CD4-positive, alpha-beta T cell (primary cell): ENCODE measurements at regions not wholly inside any gene's neighbourhood (a gene's known extent, or its start where the extent isn't known, plus 50 kb on each side); places are given as distances from the start of the nearest gene placed in this dataset.

ENCODE experiments used
- ATAC-seq: fragments of 200-7000 bp; cut with Tn5 transposase; one replicate; pipeline ENCODE4 v1.10.0; 2022; ENCODE audit warnings: mild to moderate bottlenecking; ENCODE audit not compliant: poor library complexity
- CTCF ChIA-PET: fragments of 350-600 bp; sonication (Branson Sonifier 250); formaldehyde crosslinking; loops from one replicate; lab custom pipeline; 2021; ENCODE audit warnings: antibody characterized with exemption, inconsistent platforms; lab: Charles Lee
- POLR2A ChIA-PET: fragments of 350-600 bp; sonication (Branson Sonifier 250); formaldehyde crosslinking; loops from one replicate; lab custom pipeline; 2021; ENCODE audit warnings: antibody characterized with exemption, inconsistent platforms; lab: Charles Lee
- DNase-seq, 14 experiments: peaks; one replicate each; pipeline ENCODE4 v3.0.0-alpha.2; 2013 to 2020; ENCODE audit warnings: mixed read lengths in 2 of 14
- H3K27ac ChIP-seq, 2 donors: one replicate each; pipeline versions ENCODE4 v1.5.1 to v1.7.0; 2013; ENCODE audit warnings: low read length in 2 of 2, low read depth in 1 of 2, mild to moderate bottlenecking in 1 of 2
- H3K27me3 ChIP-seq, 2 experiments: 1 replicate in 1 of 2; 2 replicates in 1 of 2; pipeline versions ENCODE4 v1.6.1 to v1.7.0; 2013; ENCODE audit warnings: low read length in 2 of 2, control low read depth in 1 of 2, mild to moderate bottlenecking in 1 of 2, moderate library complexity in 1 of 2; ENCODE audit not compliant: insufficient read depth in 2 of 2, control insufficient read depth in 1 of 2
- H3K36me3 ChIP-seq: one replicate; pipeline ENCODE4 v1.6.1; 2013; ENCODE audit warnings: low read length, control low read depth; ENCODE audit not compliant: insufficient read depth
- H3K4me1 ChIP-seq: one replicate; pipeline ENCODE4 v1.6.1; 2013; ENCODE audit warnings: low read length, control low read depth; ENCODE audit not compliant: insufficient read depth
- H3K4me3 ChIP-seq: one replicate; pipeline ENCODE4 v1.5.1; 2013; ENCODE audit warnings: mild to moderate bottlenecking, low read length, moderate library complexity
- H3K9me3 ChIP-seq, 2 experiments: 1 replicate in 1 of 2; 2 replicates in 1 of 2; pipeline versions ENCODE4 v1.6.1 to v1.7.0; 2013; ENCODE audit warnings: low read length in 2 of 2, mild to moderate bottlenecking in 2 of 2, control low read depth in 1 of 2, moderate library complexity in 1 of 2; ENCODE audit not compliant: control insufficient read depth in 1 of 2, insufficient read depth in 1 of 2
- H3K27ac Mint-ChIP-seq: one replicate; pipeline ENCODE4 v1.8.0; 2020; ENCODE audit warnings: mixed read lengths
- H3K27me3 Mint-ChIP-seq: one replicate; pipeline ENCODE4 v1.8.0; 2021; ENCODE audit warnings: mixed read lengths
- H3K36me3 Mint-ChIP-seq: one replicate; pipeline ENCODE4 v1.8.0; 2021; ENCODE audit warnings: low read depth, mixed read lengths
- H3K4me1 Mint-ChIP-seq: one replicate; pipeline ENCODE4 v1.8.0; 2021; ENCODE audit warnings: low read depth, mixed read lengths
- H3K4me3 Mint-ChIP-seq: one replicate; pipeline ENCODE4 v1.8.0; 2020; ENCODE audit warnings: mild to moderate bottlenecking, mixed read lengths
- H3K9me3 Mint-ChIP-seq: one replicate; pipeline ENCODE4 v1.8.0; 2020; ENCODE audit warnings: mixed read lengths
- intact Hi-C, 2 experiments: fragments of 100-400 bp; cut with DNase I in 1 of 2; cut with micrococcal nuclease in 1 of 2; formaldehyde crosslinking; loops; one replicate each; pipeline versions ENCODE4 v1.15.1 to v1.9.0; 2023 to 2025; cut with DNase I, micrococcal nuclease
- TF ChIP-seq, protein P1 (sequence below): fragments of 200-600 bp; IDR thresholded peaks from one replicate; pipeline ENCODE4 v1.8.0; 2022; ENCODE audit warnings: antibody characterized with exemption, mild to moderate bottlenecking

DNA sequence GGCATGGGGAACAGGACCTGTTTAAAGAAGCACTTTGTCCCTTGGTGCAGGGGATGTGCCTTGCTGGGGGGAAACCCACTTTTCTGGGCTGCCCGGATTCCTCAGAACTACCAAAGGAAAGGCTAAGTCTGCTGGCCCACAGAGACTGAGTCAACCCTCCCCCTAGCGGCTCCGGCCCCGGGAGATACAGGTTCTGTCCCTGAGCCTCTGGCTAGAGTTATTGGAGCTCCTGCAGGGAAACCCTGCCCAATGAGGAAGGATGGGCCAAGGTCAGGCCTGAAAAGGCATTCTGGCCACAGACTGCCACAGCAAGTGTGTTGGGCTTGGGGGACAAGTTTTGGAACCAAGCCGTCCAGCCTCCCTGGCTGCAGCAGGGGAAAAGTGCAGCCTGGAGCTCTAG, 490.9 kb upstream of the ACTRT1 start:
- no peaks in the 10 kb centered on the region for H3K27me3 Mint-ChIP-seq
- Histone ChIP-seq H3K9me3 (peaks cover 0 to 5% of the 10 kb centered on the region in 2 experiments), H3K4me3 (no peak overlapping the region), H3K36me3 (no peaks in the 10 kb centered on the region), H3K27ac (no peak overlapping the region), H3K4me1 (no peaks in the 10 kb centered on the region), H3K27me3 (no peaks in the 10 kb centered on the region)
- H3K4me1 Mint-ChIP-seq, result no peaks in the 10 kb centered on the region
- no peak overlapping the region for H3K4me3 Mint-ChIP-seq
- no peak overlapping the region for H3K27ac Mint-ChIP-seq
- H3K36me3 Mint-ChIP-seq, result no peaks in the 10 kb centered on the region
- TF ChIP-seq, protein P1, sequence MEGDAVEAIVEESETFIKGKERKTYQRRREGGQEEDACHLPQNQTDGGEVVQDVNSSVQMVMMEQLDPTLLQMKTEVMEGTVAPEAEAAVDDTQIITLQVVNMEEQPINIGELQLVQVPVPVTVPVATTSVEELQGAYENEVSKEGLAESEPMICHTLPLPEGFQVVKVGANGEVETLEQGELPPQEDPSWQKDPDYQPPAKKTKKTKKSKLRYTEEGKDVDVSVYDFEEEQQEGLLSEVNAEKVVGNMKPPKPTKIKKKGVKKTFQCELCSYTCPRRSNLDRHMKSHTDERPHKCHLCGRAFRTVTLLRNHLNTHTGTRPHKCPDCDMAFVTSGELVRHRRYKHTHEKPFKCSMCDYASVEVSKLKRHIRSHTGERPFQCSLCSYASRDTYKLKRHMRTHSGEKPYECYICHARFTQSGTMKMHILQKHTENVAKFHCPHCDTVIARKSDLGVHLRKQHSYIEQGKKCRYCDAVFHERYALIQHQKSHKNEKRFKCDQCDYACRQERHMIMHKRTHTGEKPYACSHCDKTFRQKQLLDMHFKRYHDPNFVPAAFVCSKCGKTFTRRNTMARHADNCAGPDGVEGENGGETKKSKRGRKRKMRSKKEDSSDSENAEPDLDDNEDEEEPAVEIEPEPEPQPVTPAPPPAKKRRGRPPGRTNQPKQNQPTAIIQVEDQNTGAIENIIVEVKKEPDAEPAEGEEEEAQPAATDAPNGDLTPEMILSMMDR, result no peak
- ChIA-PET CTCF (no interaction called here), POLR2A (no interaction called here)
- ATAC-seq, result no peak
- DNase-seq, result no peak
- H3K9me3 Mint-ChIP-seq, result no peaks in the 10 kb centered on the region
- intact Hi-C loops, result no loop called here

DNA sequence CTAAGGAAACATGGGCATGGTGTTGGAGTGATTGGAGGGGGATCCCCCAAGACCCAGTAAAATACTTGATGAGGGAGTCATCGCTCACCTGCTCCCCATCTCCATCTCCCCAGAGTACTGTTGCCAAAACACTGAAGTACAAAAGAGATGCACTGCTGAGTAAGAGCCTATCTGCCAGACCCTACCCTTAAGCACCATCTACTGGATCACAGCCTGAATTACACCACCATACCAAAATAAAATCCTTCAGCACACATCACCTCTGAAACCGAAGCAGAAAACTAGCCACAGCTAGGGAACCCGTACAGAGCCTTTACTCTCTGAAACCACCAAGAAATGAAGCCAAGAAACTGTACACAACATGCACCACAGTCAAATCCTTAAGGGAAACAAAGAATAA, 466.3 kb upstream of the ACTRT1 start:
- no peaks in the 10 kb centered on the region for H3K36me3 Mint-ChIP-seq
- H3K4me1 ChIP-seq, result no peaks in the 10 kb centered on the region
- POLR2A ChIA-PET, result no interaction called here

DNA sequence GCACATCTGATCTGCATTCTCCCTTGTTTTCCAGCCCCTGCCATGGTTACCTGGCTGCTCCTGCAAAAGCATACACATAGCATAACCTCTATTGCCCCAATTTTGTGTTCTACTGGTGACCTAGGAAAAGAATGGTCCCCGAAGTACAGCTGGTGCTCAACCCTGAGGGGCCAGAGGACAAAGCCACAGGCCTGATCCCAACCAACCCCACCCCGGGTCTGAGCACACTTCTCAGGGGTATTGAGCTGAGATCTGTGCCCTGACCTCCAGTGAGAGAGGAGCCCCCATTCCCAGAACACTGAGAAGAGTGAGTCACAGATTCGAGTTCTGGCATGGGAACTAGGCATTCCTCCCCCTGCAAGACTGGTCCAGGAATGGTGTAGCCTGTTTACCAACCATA, 465.5 kb upstream of the ACTRT1 start:
- Histone ChIP-seq H3K27ac (no peak overlapping the region), H3K27me3 (no peaks in the 10 kb centered on the region), H3K9me3 (no peaks in the 10 kb centered on the region), H3K4me1 (no peaks in the 10 kb centered on the region), H3K4me3 (no peak overlapping the region), H3K36me3 (no peaks in the 10 kb centered on the region)
- TF ChIP-seq, protein P1, result no peak
- POLR2A ChIA-PET, result no interaction called here
- Mint-ChIP-seq H3K36me3 (no peaks in the 10 kb centered on the region), H3K27ac (no peak overlapping the region), H3K9me3 (no peaks in the 10 kb centered on the region), H3K27me3 (no peaks in the 10 kb centered on the region), H3K4me1 (no peaks in the 10 kb centered on the region), H3K4me3 (no peak overlapping the region)
- CTCF ChIA-PET, result no interaction called here
- no peak for ATAC-seq
- intact Hi-C loops, result no loop called here
- no peak for DNase-seq

More for the DNA sequence above, 466.3 kb upstream of the ACTRT1 start:
- H3K36me3 ChIP-seq, result no peaks in the 10 kb centered on the region
- no peak overlapping the region for H3K27ac Mint-ChIP-seq
- no peaks in the 10 kb centered on the region for H3K27me3 ChIP-seq
- H3K4me3 Mint-ChIP-seq, result no peak overlapping the region
- no peak for ATAC-seq
- H3K27ac ChIP-seq, result no peak overlapping the region
- TF ChIP-seq, protein P1, result no peak
- no peak for DNase-seq
- H3K9me3 Mint-ChIP-seq, result no peaks in the 10 kb centered on the region
- H3K27me3 Mint-ChIP-seq, result no peaks in the 10 kb centered on the region
- CTCF ChIA-PET, result no interaction called here
- intact Hi-C loops, result no loop called here
- no peaks in the 10 kb centered on the region for H3K9me3 ChIP-seq
- no peak overlapping the region for H3K4me3 ChIP-seq
- H3K4me1 Mint-ChIP-seq, result no peaks in the 10 kb centered on the region
